GM12878 (cell line): ENCODE measurements at regions not wholly inside any gene's neighbourhood (a gene's known extent, or its start where the extent isn't known, plus 50 kb on each side); places are given as distances from the start of the nearest gene placed in this dataset.

Experiments used
- ATAC-seq: fragments of 200-7000 bp; cut with Tn5 transposase; 3 replicates; pipeline ENCODE4 v1.9.1; 2020; ENCODE audit warnings: mild to moderate bottlenecking, moderate library complexity
- BruUV-seq: library from RNA; stranded (reverse); fragments of 400-500 nt; replicated peaks from 2 replicates; lab custom pipeline; 2021; lab: Mats Ljungman, UMichigan
- CTCF ChIA-PET: fragments of 300-600 bp; sonication (Branson Sonifier 250); formaldehyde crosslinking; extraction: SDS; loops from one replicate; lab custom pipeline; 2021; ENCODE audit warnings: inconsistent platforms; lab: Yijun Ruan, JAX
- POLR2A ChIA-PET: fragments of 350-600 bp; formaldehyde crosslinking; extraction: SDS; loops from one replicate; lab custom pipeline; 2021; ENCODE audit warnings: inconsistent platforms; lab: Charles Lee
- RAD21 ChIA-PET: fragments of 300-600 bp; sonication (Branson Sonifier 250); formaldehyde crosslinking; loops from one replicate; lab custom pipeline; 2023; ENCODE audit warnings: antibody characterized with exemption; ENCODE audit not compliant: unreplicated experiment; lab: Charles Lee
- SMC1A ChIA-PET: fragments of 300-600 bp; sonication (Branson Sonifier 250); formaldehyde crosslinking; loops from one replicate; lab custom pipeline; 2023; ENCODE audit not compliant: unreplicated experiment, uncharacterized antibody; lab: Charles Lee
- DNase-seq: peaks from one replicate; pipeline ENCODE4 v3.0.0-alpha.2; 2011; ENCODE audit warnings: low read depth, low spot score
- FAIRE-seq: peaks from 3 replicates; lab custom pipeline; 2011; peaks lifted over from hg19 to GRCh38; lab: Jason Lieb, UNC
- H2AFZ ChIP-seq: 2 replicates; pipeline ENCODE4 v1.6.0; 2011; ENCODE audit warnings: low read depth, low read length, control low read depth; ENCODE audit not compliant: control insufficient read depth
- H3K27ac ChIP-seq: 2 replicates; pipeline ENCODE4 v1.5.1; 2011; ENCODE audit warnings: control low read depth; ENCODE audit not compliant: control insufficient read depth, insufficient read depth
- H3K27me3 ChIP-seq, 2 experiments: replicated peaks in 1 of 2; 2 replicates each; pipeline versions ENCODE4 v1.6.0 to v1.6.1; 2011; ENCODE audit warnings: low read length in 1 of 2; ENCODE audit not compliant: control insufficient read depth in 2 of 2, insufficient read depth in 2 of 2
- H3K36me3 ChIP-seq, 2 experiments: 2 replicates each; pipeline ENCODE4 v1.5.1; 2011; ENCODE audit warnings: low read length in 1 of 2; ENCODE audit not compliant: control insufficient read depth in 2 of 2, insufficient read depth in 2 of 2
- H3K4me1 ChIP-seq: 2 replicates; pipeline ENCODE4 v1.6.1; 2011; ENCODE audit warnings: mild to moderate bottlenecking, low read length, moderate library complexity, mixed read lengths; ENCODE audit not compliant: control insufficient read depth, insufficient read depth
- H3K4me2 ChIP-seq: 2 replicates; pipeline ENCODE4 v1.6.0; 2011; ENCODE audit warnings: control low read depth; ENCODE audit not compliant: control insufficient read depth, insufficient read depth
- H3K4me3 ChIP-seq: fragments of 200-600 bp; sonication (generic); 2 replicates; pipeline ENCODE4 v1.5.1; 2016
- H3K79me2 ChIP-seq: 2 replicates; pipeline ENCODE4 v1.6.0; 2011; ENCODE audit warnings: low read length; ENCODE audit not compliant: control insufficient read depth, insufficient read depth
- H3K9ac ChIP-seq: 2 replicates; pipeline ENCODE4 v1.8.0; 2011; ENCODE audit warnings: low read length, control low read depth, mixed read lengths; ENCODE audit not compliant: control insufficient read depth, insufficient read depth
- H3K9me3 ChIP-seq: replicated peaks from 3 replicates; pipeline ENCODE4 v1.5.1; 2011; ENCODE audit warnings: mild to moderate bottlenecking, low read length; ENCODE audit not compliant: control insufficient read depth, insufficient read depth
- H4K20me1 ChIP-seq: 2 replicates; pipeline ENCODE4 v1.6.0; 2011; ENCODE audit not compliant: control insufficient read depth, insufficient read depth
- CHD1 ChIP-seq: IDR thresholded peaks from 2 replicates; pipeline ENCODE4 v1.6.1; 2012; ENCODE audit warnings: low read depth, low read length, improper control_type of control experiment
- CHD2 ChIP-seq: IDR thresholded peaks from 2 replicates; pipeline ENCODE4 v1.6.1; 2011; ENCODE audit warnings: low read depth, low read length, improper control_type of control experiment, borderline replicate concordance
- DPF2 ChIP-seq: fragments of 450-650 bp; IDR thresholded peaks from 2 replicates; pipeline ENCODE4 v1.6.1; 2017; ENCODE audit warnings: mild to moderate bottlenecking
- EZH2 ChIP-seq: IDR thresholded peaks from 2 replicates; pipeline ENCODE4 v1.6.1; 2012; ENCODE audit warnings: low read depth, mild to moderate bottlenecking, control low read depth, inconsistent platforms, low read length, borderline replicate concordance; ENCODE audit not compliant: control insufficient read depth
- NFYA ChIP-seq: IDR thresholded peaks from 2 replicates; pipeline ENCODE4 v1.6.1; 2011; ENCODE audit warnings: low read depth, mild to moderate bottlenecking, low read length, improper control_type of control experiment, borderline replicate concordance
- PAX8 ChIP-seq: fragments of 450-650 bp; IDR thresholded peaks from 2 replicates; pipeline ENCODE4 v1.6.1; 2017; ENCODE audit warnings: mild to moderate bottlenecking, moderate library complexity
- RB1 ChIP-seq: fragments of 450-650 bp; formaldehyde crosslinking; IDR thresholded peaks from 2 replicates; pipeline ENCODE4 v1.6.1; 2017; ENCODE audit warnings: mild to moderate bottlenecking, borderline replicate concordance
- WGBS: methylation state at CpG from one replicate; pipeline ENCODE4 v1.1.6; 2016; ENCODE audit warnings: low lambda C conversion rate; ENCODE audit not compliant: insufficient replicate concordance, insufficient coverage; ENCODE audit errors: missing lambda C conversion rate; 5-methylcytosine and 5-hydroxymethylcytosine counted together
- in situ Hi-C: fragments of 300-500 bp; cut with MboI; formaldehyde crosslinking; loops from 9 replicates; pipeline ENCODE4 v1.14.3; 2018; ENCODE audit warnings: mixed read lengths
- intact Hi-C: fragments of 100-400 bp; cut with micrococcal nuclease; formaldehyde crosslinking; loops from one replicate; pipeline ENCODE4 v1.14.2; 2022; ENCODE audit not compliant: unreplicated experiment
- TF ChIP-seq, protein P1 (sequence below): fragments of 450-650 bp; IDR thresholded peaks from 2 replicates; pipeline ENCODE4 v1.6.1; 2014; ENCODE audit warnings: mild to moderate bottlenecking
- TF ChIP-seq, protein P2 (sequence below): fragments of 450-650 bp; IDR thresholded peaks from 2 replicates; pipeline ENCODE4 v1.6.1; 2017; ENCODE audit warnings: borderline replicate concordance

DNA sequence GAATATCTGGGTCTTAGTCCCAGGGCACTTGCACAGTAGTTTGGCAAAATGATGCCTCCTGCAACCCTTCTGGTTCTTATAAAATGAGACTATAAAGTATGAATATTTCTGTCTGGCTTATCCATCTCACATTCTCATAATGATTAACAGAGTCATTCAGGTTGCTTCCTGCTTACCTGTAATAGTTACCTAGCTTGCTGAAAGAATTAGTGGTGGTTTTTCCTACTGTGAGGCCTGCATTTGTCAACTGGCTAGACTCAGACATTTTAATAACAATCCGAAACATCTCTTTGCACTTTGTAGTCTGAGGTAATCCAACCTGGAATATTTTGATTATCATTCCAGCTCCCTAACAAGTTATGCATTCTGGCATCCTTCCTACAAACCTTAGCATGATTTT lies 75.6 kb upstream of the POU1F1 start:
- Histone ChIP-seq H3K27me3 (no peaks in the 10 kb centered on the region), H3K9me3 (no peaks in the 10 kb centered on the region), H2AFZ (no peak overlapping the region), H3K4me1 (no peaks in the 10 kb centered on the region), H3K27ac (no peak overlapping the region), H3K36me3 (no peaks in the 10 kb centered on the region), H3K9ac (no peak overlapping the region), H4K20me1 (no peaks in the 10 kb centered on the region), H3K4me3 (no peak overlapping the region), H3K4me2 (no peak overlapping the region), H3K79me2 (no peaks in the 10 kb centered on the region)
- in situ Hi-C loops (loop anchor here (5.0 kb wide), 1 partner anchor 655 kb away; no protein-coding TSS in a partner anchor), intact Hi-C loops (loop anchor here (5.0 kb wide), 2 partner anchors 420 to 830 kb away; no protein-coding TSS in a partner anchor)
- ATAC-seq: no peak
- DNase-seq: no peak
- no peak for FAIRE-seq
- ChIA-PET RAD21 (interaction anchor here (1.1 to 3.6 kb wide), 3 partner anchors 331 to 653 kb away, joined by 3 to 21 read pairs (median 11); no protein-coding TSS in a partner anchor), SMC1A (interaction anchor here (0.6 to 2.5 kb wide), 9 partner anchors 16 to 762 kb away, joined by 3 to 28 read pairs (median 4); no protein-coding TSS in a partner anchor), POLR2A (no interaction called here), CTCF (interaction anchor here (1.0 to 4.6 kb wide), 17 partner anchors 10 to 824 kb away, joined by 3 to 46 read pairs (median 4); no protein-coding TSS in a partner anchor)
- BruUV-seq: no TSS peak
- 74% methylated on average over 1 of the region's 1 CpG for WGBS
- no peak for TF ChIP-seq NFYA
- no peak for TF ChIP-seq DPF2
- no peak for TF ChIP-seq CHD2
- no peak for TF ChIP-seq RB1
- no peak for TF ChIP-seq PAX8
- no peak for TF ChIP-seq EZH2
- no peak for TF ChIP-seq CHD1
- TF ChIP-seq, protein P1, sequence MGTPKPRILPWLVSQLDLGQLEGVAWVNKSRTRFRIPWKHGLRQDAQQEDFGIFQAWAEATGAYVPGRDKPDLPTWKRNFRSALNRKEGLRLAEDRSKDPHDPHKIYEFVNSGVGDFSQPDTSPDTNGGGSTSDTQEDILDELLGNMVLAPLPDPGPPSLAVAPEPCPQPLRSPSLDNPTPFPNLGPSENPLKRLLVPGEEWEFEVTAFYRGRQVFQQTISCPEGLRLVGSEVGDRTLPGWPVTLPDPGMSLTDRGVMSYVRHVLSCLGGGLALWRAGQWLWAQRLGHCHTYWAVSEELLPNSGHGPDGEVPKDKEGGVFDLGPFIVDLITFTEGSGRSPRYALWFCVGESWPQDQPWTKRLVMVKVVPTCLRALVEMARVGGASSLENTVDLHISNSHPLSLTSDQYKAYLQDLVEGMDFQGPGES: no peak
- TF ChIP-seq, protein P2, sequence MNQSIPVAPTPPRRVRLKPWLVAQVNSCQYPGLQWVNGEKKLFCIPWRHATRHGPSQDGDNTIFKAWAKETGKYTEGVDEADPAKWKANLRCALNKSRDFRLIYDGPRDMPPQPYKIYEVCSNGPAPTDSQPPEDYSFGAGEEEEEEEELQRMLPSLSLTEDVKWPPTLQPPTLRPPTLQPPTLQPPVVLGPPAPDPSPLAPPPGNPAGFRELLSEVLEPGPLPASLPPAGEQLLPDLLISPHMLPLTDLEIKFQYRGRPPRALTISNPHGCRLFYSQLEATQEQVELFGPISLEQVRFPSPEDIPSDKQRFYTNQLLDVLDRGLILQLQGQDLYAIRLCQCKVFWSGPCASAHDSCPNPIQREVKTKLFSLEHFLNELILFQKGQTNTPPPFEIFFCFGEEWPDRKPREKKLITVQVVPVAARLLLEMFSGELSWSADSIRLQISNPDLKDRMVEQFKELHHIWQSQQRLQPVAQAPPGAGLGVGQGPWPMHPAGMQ: no peak
